Peyer's patch (tissue), 4 donors: ENCODE measurements at regions not wholly inside any gene's neighbourhood (a gene's known extent, or its start where the extent isn't known, plus 50 kb on each side); places are given as distances from the start of the nearest gene placed in this dataset.

Experiments used
- POLR2A ChIP-seq, 2 donors: fragments of 450-650 bp; IDR thresholded peaks; one replicate each; pipeline ENCODE4 v1.5.1; 2017; ENCODE audit warnings: antibody characterized with exemption in 2 of 2, mild to moderate bottlenecking in 2 of 2, moderate library complexity in 2 of 2
- TF ChIP-seq, protein P1 (sequence below), 6 experiments: fragments of 450-650 bp in 4 of 6; fragments of 200-600 bp in 2 of 6; sonication (generic) in 1 of 6; IDR thresholded peaks; one replicate each; pipeline ENCODE4 v1.5.1; 2017 to 2019; ENCODE audit warnings: antibody characterized with exemption in 6 of 6, mild to moderate bottlenecking in 3 of 6, moderate library complexity in 1 of 6

- no peak for TF ChIP-seq POLR2A (IDR thresholded peaks at IDR 0.05)
- TF ChIP-seq, protein P1, sequence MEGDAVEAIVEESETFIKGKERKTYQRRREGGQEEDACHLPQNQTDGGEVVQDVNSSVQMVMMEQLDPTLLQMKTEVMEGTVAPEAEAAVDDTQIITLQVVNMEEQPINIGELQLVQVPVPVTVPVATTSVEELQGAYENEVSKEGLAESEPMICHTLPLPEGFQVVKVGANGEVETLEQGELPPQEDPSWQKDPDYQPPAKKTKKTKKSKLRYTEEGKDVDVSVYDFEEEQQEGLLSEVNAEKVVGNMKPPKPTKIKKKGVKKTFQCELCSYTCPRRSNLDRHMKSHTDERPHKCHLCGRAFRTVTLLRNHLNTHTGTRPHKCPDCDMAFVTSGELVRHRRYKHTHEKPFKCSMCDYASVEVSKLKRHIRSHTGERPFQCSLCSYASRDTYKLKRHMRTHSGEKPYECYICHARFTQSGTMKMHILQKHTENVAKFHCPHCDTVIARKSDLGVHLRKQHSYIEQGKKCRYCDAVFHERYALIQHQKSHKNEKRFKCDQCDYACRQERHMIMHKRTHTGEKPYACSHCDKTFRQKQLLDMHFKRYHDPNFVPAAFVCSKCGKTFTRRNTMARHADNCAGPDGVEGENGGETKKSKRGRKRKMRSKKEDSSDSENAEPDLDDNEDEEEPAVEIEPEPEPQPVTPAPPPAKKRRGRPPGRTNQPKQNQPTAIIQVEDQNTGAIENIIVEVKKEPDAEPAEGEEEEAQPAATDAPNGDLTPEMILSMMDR (IDR thresholded peaks at IDR 0.05) = no peak
These were observed 304.9 kb downstream of the DHX15 start for GRCh38 chr4:24279469-24279868.
